ENCODE measurements at regions not wholly inside any gene's neighbourhood (a gene's known extent, or its start where the extent isn't known, plus 50 kb on each side); places are given as distances from the start of the nearest gene placed in this dataset.

DNA sequence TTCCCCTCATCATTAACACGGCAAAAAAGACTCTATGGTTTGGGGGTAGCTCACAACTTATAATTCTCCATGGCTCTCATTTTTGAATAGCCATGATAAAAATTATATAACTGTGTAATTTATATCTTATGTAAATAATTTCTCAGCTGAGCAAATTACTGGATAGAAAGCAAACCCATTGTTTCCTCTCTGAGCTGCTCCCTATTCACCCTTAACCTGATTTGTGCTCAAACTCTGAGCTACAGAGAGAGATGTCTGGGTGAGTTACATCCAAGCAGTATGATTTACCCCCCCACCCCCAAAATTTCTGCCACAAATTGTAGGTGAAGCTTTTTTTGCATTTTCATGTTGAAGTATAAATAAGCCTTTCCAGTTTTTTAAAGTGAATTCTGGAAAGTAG, 123.7 kb downstream of the TFCP2L1 start:
- DNase-seq (ENCODE audit: low spot score): no peak

DNA sequence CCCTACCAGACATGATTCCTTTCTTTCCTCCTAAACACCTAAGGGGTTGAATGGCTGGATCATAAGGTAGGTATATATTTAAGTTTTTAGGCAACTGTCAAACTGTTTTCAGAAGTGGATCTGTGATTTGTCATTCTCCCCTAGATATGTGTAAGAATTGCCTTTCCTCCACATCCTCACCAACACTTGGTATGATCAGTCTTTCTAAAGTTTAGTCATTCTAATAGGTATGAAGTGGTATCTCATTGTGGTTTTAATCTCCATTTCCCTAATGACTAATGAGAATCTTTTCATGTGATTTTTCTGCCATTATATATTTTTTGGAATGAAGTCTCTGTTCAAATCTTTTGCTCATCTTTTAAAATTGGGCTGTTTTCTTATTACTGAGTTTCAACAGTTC, 122.1 kb downstream of the TFCP2L1 start:
- DNase-seq (ENCODE audit: low spot score): no peak

DNA sequence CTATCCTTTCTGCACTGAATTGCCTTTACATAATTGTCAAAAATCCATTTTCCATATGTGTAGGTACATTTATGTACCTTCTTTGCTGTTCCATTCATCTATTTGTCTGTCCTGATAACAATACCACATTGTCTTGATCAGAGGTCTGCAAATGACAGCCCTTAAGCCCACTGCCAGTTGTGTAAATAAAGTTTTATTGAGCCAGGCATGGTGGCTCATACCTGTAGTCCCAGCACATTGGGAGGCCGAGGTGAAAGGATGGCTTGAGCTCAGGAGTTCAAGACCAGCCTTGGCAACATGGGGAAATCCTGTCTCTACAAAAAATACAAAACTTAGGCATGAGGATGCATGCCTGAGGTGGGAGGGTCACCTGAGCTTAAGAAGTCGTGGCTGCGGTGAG, 121.0 kb downstream of the TFCP2L1 start:
- no peak for DNase-seq (ENCODE audit: low spot score)

DNA sequence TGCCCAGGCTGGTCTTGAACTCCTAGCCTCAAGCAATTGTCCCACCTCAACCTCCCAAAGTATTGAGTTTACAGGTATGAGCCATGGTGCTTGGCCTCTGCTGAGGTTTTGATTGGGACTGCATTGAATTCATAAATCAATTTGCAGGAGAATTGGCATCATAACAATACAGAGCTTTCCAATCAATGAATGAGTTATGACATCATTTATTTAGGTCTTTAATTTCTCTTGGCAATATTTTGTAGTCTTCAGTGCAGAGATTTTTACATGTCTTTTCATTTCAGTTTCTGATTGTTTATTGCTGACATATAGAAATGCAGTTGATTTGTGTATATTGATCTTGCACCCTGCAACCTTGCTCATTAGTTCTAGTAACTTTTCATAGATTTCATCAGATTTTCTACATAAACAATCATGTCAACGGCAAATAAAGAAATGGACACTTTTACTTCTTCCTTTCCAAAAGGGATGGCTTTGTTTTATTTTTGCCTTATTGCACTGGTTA, 119.9 kb downstream of the TFCP2L1 start:
- DNase-seq (ENCODE audit: low spot score): no peak

Data from globus pallidus (tissue), 1 donor.